SK-N-SH (cell line): ENCODE measurements at regions not wholly inside any gene's neighbourhood (a gene's known extent, or its start where the extent isn't known, plus 50 kb on each side); places are given as distances from the start of the nearest gene placed in this dataset.

Source experiments
- CTCF ChIA-PET: fragments of 300-600, 350-600 bp; formaldehyde crosslinking; extraction: SDS; loops from one replicate; lab custom pipeline; 2021; lab: Yijun Ruan, JAX
- POLR2A ChIA-PET: fragments of 350-600 bp; sonication (Branson Sonifier 250); formaldehyde crosslinking; extraction: SDS; loops from one replicate; lab custom pipeline; 2020; ENCODE audit warnings: antibody characterized with exemption, inconsistent platforms; lab: Yijun Ruan, JAX
- DNase-seq: peaks from one replicate; pipeline ENCODE4 v3.0.0; 2012
- H2AFZ ChIP-seq: fragments of 200-600 bp; sonication (generic); 2 replicates; pipeline ENCODE4 v1.8.1; 2016; ENCODE audit warnings: antibody characterized with exemption, mild to moderate bottlenecking, low read depth
- H3F3A ChIP-seq: fragments of 200-600 bp; sonication (generic); replicated peaks from 2 replicates; pipeline ENCODE3; 2016; ENCODE audit warnings: antibody characterized with exemption, mild to moderate bottlenecking; ENCODE audit not compliant: insufficient read depth
- H3K27ac ChIP-seq, 2 experiments: fragments of 200-500 bp in 1 of 2; fragments of 200-600 bp in 1 of 2; sonication (Bioruptor generic) in 1 of 2; sonication (generic), shearing (Covaris generic) in 1 of 2; 2 replicates each; pipeline versions ENCODE4 v1.5.1 to v1.6.1; 2014 to 2016; ENCODE audit warnings: low read depth in 2 of 2, inconsistent platforms in 1 of 2, low read length in 1 of 2, mild to moderate bottlenecking in 1 of 2, mixed read lengths in 1 of 2
- H3K27me3 ChIP-seq: fragments of 200-600 bp; sonication (generic), shearing (Covaris generic); 2 replicates; pipeline ENCODE4 v1.6.1; 2016; ENCODE audit warnings: mixed run types; ENCODE audit not compliant: insufficient read depth
- H3K36me3 ChIP-seq, 2 experiments: fragments of 200-500 bp in 1 of 2; fragments of 200-600 bp in 1 of 2; sonication (Bioruptor generic) in 1 of 2; sonication (generic) in 1 of 2; replicated peaks in 1 of 2; 2 replicates each; pipeline versions ENCODE3 to v1.5.1; 2014 to 2016; ENCODE audit warnings: low read length in 1 of 2, mild to moderate bottlenecking in 1 of 2; ENCODE audit not compliant: insufficient read depth in 2 of 2, control insufficient read depth in 1 of 2
- H3K4me1 ChIP-seq, 2 experiments: fragments of 200-500 bp in 1 of 2; fragments of 200-600 bp in 1 of 2; sonication (Bioruptor generic) in 1 of 2; sonication (generic), shearing (Covaris generic) in 1 of 2; 2 replicates each; pipeline versions ENCODE4 v1.5.1 to v1.6.1; 2014 to 2016; ENCODE audit warnings: low read depth in 1 of 2, low read length in 1 of 2, mixed run types in 1 of 2; ENCODE audit not compliant: insufficient read depth in 2 of 2, control insufficient read depth in 1 of 2
- H3K4me2 ChIP-seq: fragments of 200-600 bp; sonication (generic), shearing (Covaris generic); 2 replicates; pipeline ENCODE4 v1.6.1; 2017; ENCODE audit warnings: mixed run types
- H3K4me3 ChIP-seq, 2 experiments: fragments of 200-500 bp in 1 of 2; fragments of 200-600 bp in 1 of 2; sonication (Bioruptor generic) in 1 of 2; sonication (generic), shearing (Covaris generic) in 1 of 2; 2 replicates each; pipeline versions ENCODE4 v1.5.1 to v1.8.1; 2014 to 2016; ENCODE audit warnings: low read depth in 2 of 2, inconsistent platforms in 1 of 2, low read length in 1 of 2, mild to moderate bottlenecking in 1 of 2, mixed read lengths in 1 of 2, moderate library complexity in 1 of 2
- H3K79me2 ChIP-seq: fragments of 200-600 bp; sonication (generic); 2 replicates; pipeline ENCODE4 v1.8.1; 2017; ENCODE audit warnings: mild to moderate bottlenecking; ENCODE audit not compliant: insufficient read depth
- H3K9ac ChIP-seq: fragments of 200-600 bp; sonication (generic); 2 replicates; pipeline ENCODE4 v1.6.1; 2017; ENCODE audit warnings: mixed run types
- H3K9me2 ChIP-seq: fragments of 200-600 bp; sonication (generic); 2 replicates; pipeline ENCODE4 v1.6.1; 2017; ENCODE audit warnings: mixed run types
- H3K9me3 ChIP-seq: fragments of 200-600 bp; sonication (generic); 2 replicates; pipeline ENCODE4 v1.6.1; 2017; ENCODE audit warnings: mixed run types, mild to moderate bottlenecking, moderate library complexity
- H4K20me1 ChIP-seq: fragments of 200-600 bp; sonication (generic); 2 replicates; pipeline ENCODE4 v1.6.1; 2017; ENCODE audit warnings: mild to moderate bottlenecking, mixed run types; ENCODE audit not compliant: insufficient read depth
- NFIC ChIP-seq: IDR thresholded peaks from 2 replicates; pipeline ENCODE4 v1.4.0; 2012; ENCODE audit warnings: borderline replicate concordance
- NRF1 ChIP-seq: IDR thresholded peaks from 2 replicates; pipeline ENCODE4 v1.6.1; 2012; ENCODE audit warnings: low read depth, mild to moderate bottlenecking, low read length
- RFX5 ChIP-seq: IDR thresholded peaks from 2 replicates; pipeline ENCODE4 v1.6.1; 2012; ENCODE audit warnings: mild to moderate bottlenecking, improper control_type of control experiment, low read length
- TCF12 ChIP-seq: IDR thresholded peaks from 2 replicates; pipeline ENCODE4 v1.4.0; 2012
- WGBS: methylation state at CpG from one replicate; pipeline ENCODE4 v1.1.6; 2017; ENCODE audit warnings: low lambda C conversion rate; 5-methylcytosine and 5-hydroxymethylcytosine counted together
- TF ChIP-seq, protein P1 (sequence below): IDR thresholded peaks from 2 replicates; pipeline ENCODE4 v1.6.1; 2012; ENCODE audit warnings: mild to moderate bottlenecking, low read depth, low read length, moderate library complexity
- TF ChIP-seq, protein P2 (sequence below): IDR thresholded peaks from 2 replicates; pipeline ENCODE4; 2012

DNA sequence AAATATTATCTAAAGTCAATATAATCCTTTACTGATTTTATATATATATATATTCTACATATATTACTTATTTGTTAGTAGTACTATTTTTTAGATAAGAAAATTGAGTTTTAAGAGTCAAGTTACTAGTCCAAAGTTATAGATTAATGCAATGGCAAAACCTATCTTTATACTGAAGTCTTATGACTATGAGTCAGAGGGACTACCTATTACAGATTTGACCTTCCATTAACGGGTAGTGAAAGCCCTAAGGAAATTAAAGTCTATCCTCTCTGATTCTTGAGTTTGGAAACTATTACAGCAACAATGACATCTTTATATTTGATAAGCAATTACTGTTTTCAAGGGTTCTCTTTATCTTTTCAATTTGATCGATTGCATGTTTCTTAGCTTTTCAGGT lies 315.8 kb downstream of the CASP12 start (continued):
- TF ChIP-seq, protein P1, sequence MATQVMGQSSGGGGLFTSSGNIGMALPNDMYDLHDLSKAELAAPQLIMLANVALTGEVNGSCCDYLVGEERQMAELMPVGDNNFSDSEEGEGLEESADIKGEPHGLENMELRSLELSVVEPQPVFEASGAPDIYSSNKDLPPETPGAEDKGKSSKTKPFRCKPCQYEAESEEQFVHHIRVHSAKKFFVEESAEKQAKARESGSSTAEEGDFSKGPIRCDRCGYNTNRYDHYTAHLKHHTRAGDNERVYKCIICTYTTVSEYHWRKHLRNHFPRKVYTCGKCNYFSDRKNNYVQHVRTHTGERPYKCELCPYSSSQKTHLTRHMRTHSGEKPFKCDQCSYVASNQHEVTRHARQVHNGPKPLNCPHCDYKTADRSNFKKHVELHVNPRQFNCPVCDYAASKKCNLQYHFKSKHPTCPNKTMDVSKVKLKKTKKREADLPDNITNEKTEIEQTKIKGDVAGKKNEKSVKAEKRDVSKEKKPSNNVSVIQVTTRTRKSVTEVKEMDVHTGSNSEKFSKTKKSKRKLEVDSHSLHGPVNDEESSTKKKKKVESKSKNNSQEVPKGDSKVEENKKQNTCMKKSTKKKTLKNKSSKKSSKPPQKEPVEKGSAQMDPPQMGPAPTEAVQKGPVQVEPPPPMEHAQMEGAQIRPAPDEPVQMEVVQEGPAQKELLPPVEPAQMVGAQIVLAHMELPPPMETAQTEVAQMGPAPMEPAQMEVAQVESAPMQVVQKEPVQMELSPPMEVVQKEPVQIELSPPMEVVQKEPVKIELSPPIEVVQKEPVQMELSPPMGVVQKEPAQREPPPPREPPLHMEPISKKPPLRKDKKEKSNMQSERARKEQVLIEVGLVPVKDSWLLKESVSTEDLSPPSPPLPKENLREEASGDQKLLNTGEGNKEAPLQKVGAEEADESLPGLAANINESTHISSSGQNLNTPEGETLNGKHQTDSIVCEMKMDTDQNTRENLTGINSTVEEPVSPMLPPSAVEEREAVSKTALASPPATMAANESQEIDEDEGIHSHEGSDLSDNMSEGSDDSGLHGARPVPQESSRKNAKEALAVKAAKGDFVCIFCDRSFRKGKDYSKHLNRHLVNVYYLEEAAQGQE = no peak
- TF ChIP-seq, protein P2, sequence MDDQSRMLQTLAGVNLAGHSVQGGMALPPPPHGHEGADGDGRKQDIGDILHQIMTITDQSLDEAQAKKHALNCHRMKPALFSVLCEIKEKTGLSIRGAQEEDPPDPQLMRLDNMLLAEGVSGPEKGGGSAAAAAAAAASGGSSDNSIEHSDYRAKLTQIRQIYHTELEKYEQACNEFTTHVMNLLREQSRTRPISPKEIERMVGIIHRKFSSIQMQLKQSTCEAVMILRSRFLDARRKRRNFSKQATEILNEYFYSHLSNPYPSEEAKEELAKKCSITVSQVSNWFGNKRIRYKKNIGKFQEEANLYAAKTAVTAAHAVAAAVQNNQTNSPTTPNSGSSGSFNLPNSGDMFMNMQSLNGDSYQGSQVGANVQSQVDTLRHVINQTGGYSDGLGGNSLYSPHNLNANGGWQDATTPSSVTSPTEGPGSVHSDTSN = no peak
- TF ChIP-seq TCF12 = no peak

GRCh38 chr11:104581246-104581980 lies 316.8 kb downstream of the CASP12 start:
- TF ChIP-seq RFX5 (no peak), NRF1 (no peak), TCF12 (peak; percentile 67)
- TF ChIP-seq, protein P2 = peak; percentile 38; the same call in 1 of the 2 replicates
- Histone ChIP-seq H4K20me1 (no peaks in the 10 kb centered on the region), H2AFZ (peak overlapping the region; percentile 42), H3K4me2 (no peak overlapping the region), H3K4me3 (no peak overlapping the region), H3K27me3 (no peaks in the 10 kb centered on the region), H3K9me3 (no peaks in the 10 kb centered on the region), H3K79me2 (no peaks in the 10 kb centered on the region), H3K36me3 (no peaks in the 10 kb centered on the region), H3K27ac (peak overlapping the region in 1 of 2 experiments; percentile 49; a peak in 2 of 4 replicates), H3F3A (peaks cover 4% of the 10 kb centered on the region), H3K9ac (no peak overlapping the region), H3K9me2 (no peaks in the 10 kb centered on the region), H3K4me1 (peaks cover 10 to 12% of the 10 kb centered on the region in 2 experiments; a peak in 2 of 4 replicates)
- POLR2A ChIA-PET = no interaction called here
- 50% methylated on average over 2 of the region's 2 CpGs for WGBS
- CTCF ChIA-PET = interaction anchor here (0.6 to 0.9 kb wide), 2 partner anchors 16 to 485 kb away, joined by 4 read pairs; no protein-coding TSS in a partner anchor
- DNase-seq = no peak

- peaks cover 14% of the 10 kb centered on the region for H3F3A ChIP-seq
- H3K4me3 ChIP-seq = no peak overlapping the region
- no peaks in the 10 kb centered on the region for H3K79me2 ChIP-seq
- peak overlapping the region in 1 of 2 experiments; percentile 38; a peak in 2 of 4 replicates for H3K27ac ChIP-seq
- H3K27me3 ChIP-seq = no peaks in the 10 kb centered on the region
- ChIA-PET POLR2A (no interaction called here), CTCF (interaction anchor here (1.0 kb wide), 1 partner anchor 1289 kb away, joined by 3 read pairs; no protein-coding TSS in a partner anchor)
- H4K20me1 ChIP-seq = no peaks in the 10 kb centered on the region
- peaks cover 2 to 9% of the 10 kb centered on the region in 2 experiments for H3K4me1 ChIP-seq
- DNase-seq = no peak
- H3K4me2 ChIP-seq = no peak overlapping the region
- no peaks in the 10 kb centered on the region for H3K36me3 ChIP-seq
- no peak overlapping the region for H2AFZ ChIP-seq
- H3K9me3 ChIP-seq = no peaks in the 10 kb centered on the region
- no peaks in the 10 kb centered on the region for H3K9me2 ChIP-seq
- TF ChIP-seq, protein P2 = peak; percentile 42; the same call in 1 of the 2 replicates
- TF ChIP-seq NFIC = no peak
- H3K9ac ChIP-seq = no peak overlapping the region
Measured at GRCh38 chr11:104573441-104573990, 324.7 kb downstream of the CASP12 start.
